ENCODE measurements at regions not wholly inside any gene's neighbourhood (a gene's known extent, or its start where the extent isn't known, plus 50 kb on each side); places are given as distances from the start of the nearest gene placed in this dataset.

DNA sequence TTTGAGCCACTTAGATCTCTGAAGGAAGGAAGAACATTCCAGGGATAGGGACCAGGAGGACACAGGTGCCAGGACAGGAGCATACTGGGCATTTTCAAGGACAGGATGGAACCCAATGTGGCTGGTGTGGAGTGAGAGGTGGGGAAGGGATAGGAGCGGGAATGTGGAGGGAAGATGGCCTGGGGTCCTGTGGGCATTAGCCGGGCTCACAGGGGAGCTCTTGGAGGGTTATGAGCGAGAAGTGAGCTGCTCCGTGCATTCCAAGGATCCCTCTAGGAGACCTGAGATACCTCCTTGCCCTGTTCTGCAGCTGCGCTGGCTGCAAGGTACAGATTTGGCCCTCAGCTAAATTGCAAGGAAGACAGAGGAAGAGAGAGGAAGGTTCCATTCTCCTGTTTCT is 87.5 kb downstream of the IER5 start:
- TF ChIP-seq CTCF (IDR thresholded peaks at IDR 0.05) (no peak), POLR2A (IDR thresholded peaks at IDR 0.05) (no peak)
